ENCODE measurements at regions not wholly inside any gene's neighbourhood (a gene's known extent, or its start where the extent isn't known, plus 50 kb on each side); places are given as distances from the start of the nearest gene placed in this dataset.

- DNase-seq (ENCODE audit: low read depth in 2 of 2): peak in 1 of 2 donors; percentile 12
- H3K4me3 ChIP-seq (replicated peaks in 1 of 2; ENCODE audit: low read depth in 2 of 2, low read length in 2 of 2): no peak overlapping the region
- no peak for TF ChIP-seq CTCF (IDR thresholded peaks at IDR 0.05; ENCODE audit: low read depth, low read length)
These were observed 542.7 kb downstream of the TNS3 start for GRCh38 chr7:47039089-47039648.

GRCh38 chr7:47038621-47039020 is 543.3 kb downstream of the TNS3 start:
- no peak for DNase-seq (ENCODE audit: low read depth in 2 of 2)
- no peak overlapping the region for H3K4me3 ChIP-seq (replicated peaks in 1 of 2; ENCODE audit: low read depth in 2 of 2, low read length in 2 of 2)
- no peak for TF ChIP-seq CTCF (IDR thresholded peaks at IDR 0.05; ENCODE audit: low read depth, low read length)

GRCh38 chr7:47037607-47038006 is 544.3 kb downstream of the TNS3 start:
- no peak overlapping the region for H3K4me3 ChIP-seq (replicated peaks in 1 of 2; ENCODE audit: low read depth in 2 of 2, low read length in 2 of 2)
- no peak for TF ChIP-seq CTCF (IDR thresholded peaks at IDR 0.05; ENCODE audit: low read depth, low read length)
- DNase-seq (ENCODE audit: low read depth in 2 of 2): no peak

- H3K4me3 ChIP-seq (replicated peaks in 1 of 2; ENCODE audit: low read depth in 2 of 2, low read length in 2 of 2): no peak overlapping the region
- no peak for DNase-seq (ENCODE audit: low read depth in 2 of 2)
- no peak for TF ChIP-seq CTCF (IDR thresholded peaks at IDR 0.05; ENCODE audit: low read depth, low read length)
These were observed 545.0 kb downstream of the TNS3 start for GRCh38 chr7:47036909-47037308.

GRCh38 chr7:47035522-47035921 is 546.4 kb downstream of the TNS3 start:
- DNase-seq (ENCODE audit: low read depth in 2 of 2): peak; percentile 10 to 32
- no peak overlapping the region for H3K4me3 ChIP-seq (replicated peaks in 1 of 2; ENCODE audit: low read depth in 2 of 2, low read length in 2 of 2)
- TF ChIP-seq CTCF (IDR thresholded peaks at IDR 0.05; ENCODE audit: low read depth, low read length): no peak

GRCh38 chr7:47034180-47034579 is 547.7 kb downstream of the TNS3 start:
- TF ChIP-seq CTCF (IDR thresholded peaks at IDR 0.05; ENCODE audit: low read depth, low read length): no peak
- DNase-seq (ENCODE audit: low read depth in 2 of 2): peak in 1 of 2 donors; percentile 15
- H3K4me3 ChIP-seq (replicated peaks in 1 of 2; ENCODE audit: low read depth in 2 of 2, low read length in 2 of 2): no peak overlapping the region

GRCh38 chr7:47032536-47032908 is 549.4 kb downstream of the TNS3 start:
- H3K4me3 ChIP-seq (replicated peaks in 1 of 2; ENCODE audit: low read depth in 2 of 2, low read length in 2 of 2): no peak overlapping the region
- TF ChIP-seq CTCF (IDR thresholded peaks at IDR 0.05; ENCODE audit: low read depth, low read length): no peak

More at GRCh38 chr7:47032536-47032908, 549.4 kb downstream of the TNS3 start:
- no peak for DNase-seq (ENCODE audit: low read depth in 2 of 2)
